ENCODE measurements at regions not wholly inside any gene's neighbourhood (a gene's known extent, or its start where the extent isn't known, plus 50 kb on each side); places are given as distances from the start of the nearest gene placed in this dataset.

DNA sequence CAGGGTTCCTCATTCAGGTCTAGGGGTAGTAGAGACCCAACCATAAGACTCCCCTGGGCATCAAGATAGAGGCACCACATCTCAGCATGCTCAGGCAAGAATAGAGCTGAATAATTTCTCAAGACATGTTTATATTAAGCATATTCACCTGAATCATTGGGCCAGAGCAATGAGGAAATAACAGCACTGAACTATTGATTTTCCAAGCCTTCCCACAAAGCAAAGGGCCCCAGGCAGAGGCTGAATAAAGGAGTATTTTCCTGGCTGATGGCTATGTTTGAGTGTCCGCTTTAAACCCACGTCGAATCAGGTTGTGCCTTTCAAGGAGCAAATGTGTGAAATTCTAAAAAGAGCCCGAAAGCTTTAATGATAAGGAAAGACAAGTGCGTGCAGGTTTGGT, 129.2 kb downstream of the HSD17B3 start:
- no peaks in the 10 kb centered on the region for H3K9me2 ChIP-seq (ENCODE audit: insufficient read depth)
- H3K27ac Mint-ChIP-seq: no peak overlapping the region
- no peak for TF ChIP-seq ZNF114 (CRISPR knock-in tag; IDR thresholded peaks at IDR 0.05)
- TF ChIP-seq, protein P1, sequence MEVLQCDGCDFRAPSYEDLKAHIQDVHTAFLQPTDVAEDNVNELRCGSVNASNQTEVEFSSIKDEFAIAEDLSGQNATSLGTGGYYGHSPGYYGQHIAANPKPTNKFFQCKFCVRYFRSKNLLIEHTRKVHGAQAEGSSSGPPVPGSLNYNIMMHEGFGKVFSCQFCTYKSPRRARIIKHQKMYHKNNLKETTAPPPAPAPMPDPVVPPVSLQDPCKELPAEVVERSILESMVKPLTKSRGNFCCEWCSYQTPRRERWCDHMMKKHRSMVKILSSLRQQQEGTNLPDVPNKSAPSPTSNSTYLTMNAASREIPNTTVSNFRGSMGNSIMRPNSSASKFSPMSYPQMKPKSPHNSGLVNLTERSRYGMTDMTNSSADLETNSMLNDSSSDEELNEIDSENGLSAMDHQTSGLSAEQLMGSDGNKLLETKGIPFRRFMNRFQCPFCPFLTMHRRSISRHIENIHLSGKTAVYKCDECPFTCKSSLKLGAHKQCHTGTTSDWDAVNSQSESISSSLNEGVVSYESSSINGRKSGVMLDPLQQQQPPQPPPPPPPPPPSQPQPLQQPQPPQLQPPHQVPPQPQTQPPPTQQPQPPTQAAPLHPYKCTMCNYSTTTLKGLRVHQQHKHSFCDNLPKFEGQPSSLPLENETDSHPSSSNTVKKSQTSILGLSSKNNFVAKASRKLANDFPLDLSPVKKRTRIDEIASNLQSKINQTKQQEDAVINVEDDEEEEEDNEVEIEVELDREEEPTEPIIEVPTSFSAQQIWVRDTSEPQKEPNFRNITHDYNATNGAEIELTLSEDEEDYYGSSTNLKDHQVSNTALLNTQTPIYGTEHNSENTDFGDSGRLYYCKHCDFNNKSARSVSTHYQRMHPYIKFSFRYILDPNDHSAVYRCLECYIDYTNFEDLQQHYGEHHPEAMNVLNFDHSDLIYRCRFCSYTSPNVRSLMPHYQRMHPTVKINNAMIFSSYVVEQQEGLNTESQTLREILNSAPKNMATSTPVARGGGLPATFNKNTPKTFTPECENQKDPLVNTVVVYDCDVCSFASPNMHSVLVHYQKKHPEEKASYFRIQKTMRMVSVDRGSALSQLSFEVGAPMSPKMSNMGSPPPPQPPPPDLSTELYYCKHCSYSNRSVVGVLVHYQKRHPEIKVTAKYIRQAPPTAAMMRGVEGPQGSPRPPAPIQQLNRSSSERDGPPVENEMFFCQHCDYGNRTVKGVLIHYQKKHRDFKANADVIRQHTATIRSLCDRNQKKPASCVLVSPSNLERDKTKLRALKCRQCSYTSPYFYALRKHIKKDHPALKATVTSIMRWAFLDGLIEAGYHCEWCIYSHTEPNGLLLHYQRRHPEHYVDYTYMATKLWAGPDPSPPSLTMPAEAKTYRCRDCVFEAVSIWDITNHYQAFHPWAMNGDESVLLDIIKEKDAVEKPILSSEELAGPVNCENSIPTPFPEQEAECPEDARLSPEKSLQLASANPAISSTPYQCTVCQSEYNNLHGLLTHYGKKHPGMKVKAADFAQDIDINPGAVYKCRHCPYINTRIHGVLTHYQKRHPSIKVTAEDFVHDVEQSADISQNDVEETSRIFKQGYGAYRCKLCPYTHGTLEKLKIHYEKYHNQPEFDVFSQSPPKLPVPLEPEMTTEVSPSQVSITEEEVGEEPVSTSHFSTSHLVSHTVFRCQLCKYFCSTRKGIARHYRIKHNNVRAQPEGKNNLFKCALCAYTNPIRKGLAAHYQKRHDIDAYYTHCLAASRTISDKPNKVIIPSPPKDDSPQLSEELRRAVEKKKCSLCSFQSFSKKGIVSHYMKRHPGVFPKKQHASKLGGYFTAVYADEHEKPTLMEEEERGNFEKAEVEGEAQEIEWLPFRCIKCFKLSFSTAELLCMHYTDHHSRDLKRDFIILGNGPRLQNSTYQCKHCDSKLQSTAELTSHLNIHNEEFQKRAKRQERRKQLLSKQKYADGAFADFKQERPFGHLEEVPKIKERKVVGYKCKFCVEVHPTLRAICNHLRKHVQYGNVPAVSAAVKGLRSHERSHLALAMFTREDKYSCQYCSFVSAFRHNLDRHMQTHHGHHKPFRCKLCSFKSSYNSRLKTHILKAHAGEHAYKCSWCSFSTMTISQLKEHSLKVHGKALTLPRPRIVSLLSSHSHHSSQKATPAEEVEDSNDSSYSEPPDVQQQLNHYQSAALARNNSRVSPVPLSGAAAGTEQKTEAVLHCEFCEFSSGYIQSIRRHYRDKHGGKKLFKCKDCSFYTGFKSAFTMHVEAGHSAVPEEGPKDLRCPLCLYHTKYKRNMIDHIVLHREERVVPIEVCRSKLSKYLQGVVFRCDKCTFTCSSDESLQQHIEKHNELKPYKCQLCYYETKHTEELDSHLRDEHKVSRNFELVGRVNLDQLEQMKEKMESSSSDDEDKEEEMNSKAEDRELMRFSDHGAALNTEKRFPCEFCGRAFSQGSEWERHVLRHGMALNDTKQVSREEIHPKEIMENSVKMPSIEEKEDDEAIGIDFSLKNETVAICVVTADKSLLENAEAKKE (CRISPR knock-in tag; IDR thresholded peaks at IDR 0.05): no peak
- ATAC-seq (no peak), DNase-seq (ENCODE audit: low spot score) (no peak)
- H3K27ac ChIP-seq (ENCODE audit: low read depth): no peak overlapping the region
- peaks cover 24% of the 10 kb centered on the region for H3K4me1 Mint-ChIP-seq
- H4K20me1 ChIP-seq (replicated peaks; ENCODE audit: insufficient read depth): no peaks in the 10 kb centered on the region
- no peaks in the 10 kb centered on the region for H3K36me3 Mint-ChIP-seq (ENCODE audit: low read depth)
- no peaks in the 10 kb centered on the region for H3K79me2 ChIP-seq (replicated peaks; ENCODE audit: insufficient read depth)
- H3K4me3 Mint-ChIP-seq: no peak overlapping the region
- peaks cover 3% of the 10 kb centered on the region for H3K27me3 Mint-ChIP-seq (ENCODE audit: insufficient read depth, low read depth, poor library complexity)
- H3K27me3 ChIP-seq (ENCODE audit: insufficient read depth): no peaks in the 10 kb centered on the region
- H3K36me3 ChIP-seq (ENCODE audit: insufficient read depth): no peaks in the 10 kb centered on the region
- peaks cover 13% of the 10 kb centered on the region for H3K4me1 ChIP-seq (ENCODE audit: insufficient read depth)
- no peaks in the 10 kb centered on the region for H3F3A ChIP-seq (replicated peaks; ENCODE audit: low read depth)
- H3K4me2 ChIP-seq: no peak overlapping the region
- no peaks in the 10 kb centered on the region for H3K9me3 Mint-ChIP-seq
- H3K4me3 ChIP-seq: no peak overlapping the region
- no peak overlapping the region for H2AFZ ChIP-seq

DNA sequence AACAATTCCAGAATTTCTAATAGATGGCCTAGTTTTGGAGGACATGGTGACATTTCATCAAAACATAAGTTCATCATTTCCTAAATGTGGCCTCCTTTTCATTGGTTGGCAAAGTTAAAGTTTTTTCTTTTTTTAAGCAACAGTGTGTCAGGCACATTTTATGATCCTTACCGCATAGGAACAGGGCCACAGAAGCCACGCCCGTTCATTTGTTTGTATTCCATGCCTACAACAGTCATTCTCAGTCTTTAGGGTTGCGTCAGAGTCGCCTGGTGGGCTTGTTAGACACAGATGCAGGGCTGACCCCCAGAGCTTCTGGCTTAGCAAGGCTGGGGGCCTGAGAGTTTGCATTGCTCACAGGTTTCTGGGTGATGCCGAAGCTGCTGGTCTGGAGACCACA, 130.2 kb downstream of the HSD17B3 start:
- Histone ChIP-seq H2AFZ (no peak overlapping the region), H3K36me3 (ENCODE audit: insufficient read depth) (no peaks in the 10 kb centered on the region), H4K20me1 (replicated peaks; ENCODE audit: insufficient read depth) (no peaks in the 10 kb centered on the region), H3K9me2 (ENCODE audit: insufficient read depth) (no peaks in the 10 kb centered on the region), H3K4me3 (no peak overlapping the region), H3K4me2 (no peak overlapping the region), H3K27me3 (ENCODE audit: insufficient read depth) (no peaks in the 10 kb centered on the region), H3K4me1 (ENCODE audit: insufficient read depth) (peaks cover 13% of the 10 kb centered on the region), H3K79me2 (replicated peaks; ENCODE audit: insufficient read depth) (no peaks in the 10 kb centered on the region), H3F3A (replicated peaks; ENCODE audit: low read depth) (no peaks in the 10 kb centered on the region), H3K27ac (ENCODE audit: low read depth) (no peak overlapping the region)
- Mint-ChIP-seq H3K36me3 (ENCODE audit: low read depth) (no peaks in the 10 kb centered on the region), H3K9me3 (no peaks in the 10 kb centered on the region), H3K4me3 (no peak overlapping the region), H3K27ac (no peak overlapping the region), H3K27me3 (ENCODE audit: insufficient read depth, low read depth, poor library complexity) (peaks cover 3% of the 10 kb centered on the region), H3K4me1 (peaks cover 19% of the 10 kb centered on the region)
- ATAC-seq (no peak), DNase-seq (ENCODE audit: low spot score) (no peak)
- no peak for TF ChIP-seq EZH2 (IDR thresholded peaks at IDR 0.05; ENCODE audit: low read depth, unreplicated experiment)
- TF ChIP-seq, protein P2, sequence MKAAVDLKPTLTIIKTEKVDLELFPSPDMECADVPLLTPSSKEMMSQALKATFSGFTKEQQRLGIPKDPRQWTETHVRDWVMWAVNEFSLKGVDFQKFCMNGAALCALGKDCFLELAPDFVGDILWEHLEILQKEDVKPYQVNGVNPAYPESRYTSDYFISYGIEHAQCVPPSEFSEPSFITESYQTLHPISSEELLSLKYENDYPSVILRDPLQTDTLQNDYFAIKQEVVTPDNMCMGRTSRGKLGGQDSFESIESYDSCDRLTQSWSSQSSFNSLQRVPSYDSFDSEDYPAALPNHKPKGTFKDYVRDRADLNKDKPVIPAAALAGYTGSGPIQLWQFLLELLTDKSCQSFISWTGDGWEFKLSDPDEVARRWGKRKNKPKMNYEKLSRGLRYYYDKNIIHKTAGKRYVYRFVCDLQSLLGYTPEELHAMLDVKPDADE (IDR thresholded peaks at IDR 0.05): no peak
- no peak for TF ChIP-seq CREB1 (CRISPR knock-in tag; IDR thresholded peaks at IDR 0.05; ENCODE audit: low read depth)
- TF ChIP-seq, protein P3, sequence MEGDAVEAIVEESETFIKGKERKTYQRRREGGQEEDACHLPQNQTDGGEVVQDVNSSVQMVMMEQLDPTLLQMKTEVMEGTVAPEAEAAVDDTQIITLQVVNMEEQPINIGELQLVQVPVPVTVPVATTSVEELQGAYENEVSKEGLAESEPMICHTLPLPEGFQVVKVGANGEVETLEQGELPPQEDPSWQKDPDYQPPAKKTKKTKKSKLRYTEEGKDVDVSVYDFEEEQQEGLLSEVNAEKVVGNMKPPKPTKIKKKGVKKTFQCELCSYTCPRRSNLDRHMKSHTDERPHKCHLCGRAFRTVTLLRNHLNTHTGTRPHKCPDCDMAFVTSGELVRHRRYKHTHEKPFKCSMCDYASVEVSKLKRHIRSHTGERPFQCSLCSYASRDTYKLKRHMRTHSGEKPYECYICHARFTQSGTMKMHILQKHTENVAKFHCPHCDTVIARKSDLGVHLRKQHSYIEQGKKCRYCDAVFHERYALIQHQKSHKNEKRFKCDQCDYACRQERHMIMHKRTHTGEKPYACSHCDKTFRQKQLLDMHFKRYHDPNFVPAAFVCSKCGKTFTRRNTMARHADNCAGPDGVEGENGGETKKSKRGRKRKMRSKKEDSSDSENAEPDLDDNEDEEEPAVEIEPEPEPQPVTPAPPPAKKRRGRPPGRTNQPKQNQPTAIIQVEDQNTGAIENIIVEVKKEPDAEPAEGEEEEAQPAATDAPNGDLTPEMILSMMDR (conservative IDR thresholded peaks at IDR 0.05; ENCODE audit: low read depth in 2 of 2): no peak
- TF ChIP-seq ZNF331 (CRISPR knock-in tag; IDR thresholded peaks at IDR 0.05; ENCODE audit: low read depth): no peak
- no peak for TF ChIP-seq STAT1 (IDR thresholded peaks at IDR 0.05; ENCODE audit: unreplicated experiment)
